Adipocyte (in vitro differentiated cells): ENCODE measurements at regions not wholly inside any gene's neighbourhood (a gene's known extent, or its start where the extent isn't known, plus 50 kb on each side); places are given as distances from the start of the nearest gene placed in this dataset.

Experiments used
- DNase-seq: peaks from one replicate; pipeline ENCODE4 v3.0.0-alpha.2; 2015; ENCODE audit warnings: low read depth
- H3K27me3 ChIP-seq: replicated peaks from 2 replicates; pipeline ENCODE4 v1.7.0; 2013; ENCODE audit warnings: mild to moderate bottlenecking, low read length, moderate library complexity; ENCODE audit not compliant: control insufficient read depth, insufficient read depth
- H3K36me3 ChIP-seq: 2 replicates; pipeline ENCODE4 v1.7.0; 2013; ENCODE audit warnings: low read length, mild to moderate bottlenecking, moderate library complexity; ENCODE audit not compliant: control insufficient read depth, insufficient read depth, severe bottlenecking
- H3K4me1 ChIP-seq: 2 replicates; pipeline ENCODE4 v1.7.0; 2013; ENCODE audit warnings: mild to moderate bottlenecking, low read length, moderate library complexity; ENCODE audit not compliant: control insufficient read depth, insufficient read depth
- H3K4me3 ChIP-seq: 2 replicates; pipeline ENCODE4 v1.7.0; 2013; ENCODE audit warnings: mild to moderate bottlenecking, low read length, moderate library complexity
- H3K9ac ChIP-seq: 2 replicates; pipeline ENCODE4 v1.7.0; 2013; ENCODE audit warnings: mild to moderate bottlenecking, low read length, moderate library complexity
- H3K9me3 ChIP-seq: 2 replicates; pipeline ENCODE4 v1.7.0; 2013; ENCODE audit warnings: mild to moderate bottlenecking, low read length, moderate library complexity; ENCODE audit not compliant: control insufficient read depth

- Histone ChIP-seq H3K4me1 (peaks cover 32% of the 10 kb centered on the region), H3K9ac (no peak overlapping the region), H3K4me3 (no peak overlapping the region), H3K9me3 (no peaks in the 10 kb centered on the region), H3K27me3 (no peaks in the 10 kb centered on the region), H3K36me3 (no peaks in the 10 kb centered on the region)
- no peak for DNase-seq
These were observed 294.8 kb upstream of the C2CD4B start for GRCh38 chr15:62459875-62460274.

- H3K4me3 ChIP-seq, result no peak overlapping the region
- no peak for DNase-seq
- H3K9ac ChIP-seq, result peak overlapping the region; percentile 33
- H3K4me1 ChIP-seq, result peaks cover 37% of the 10 kb centered on the region
- H3K36me3 ChIP-seq, result no peaks in the 10 kb centered on the region
- no peaks in the 10 kb centered on the region for H3K27me3 ChIP-seq
- H3K9me3 ChIP-seq, result no peaks in the 10 kb centered on the region
These were observed 297.2 kb upstream of the C2CD4B start for GRCh38 chr15:62462268-62462667.

- Histone ChIP-seq H3K9ac (peak overlapping the region; percentile 33), H3K4me1 (peaks cover 41% of the 10 kb centered on the region), H3K36me3 (no peaks in the 10 kb centered on the region), H3K27me3 (no peaks in the 10 kb centered on the region), H3K4me3 (no peak overlapping the region), H3K9me3 (no peaks in the 10 kb centered on the region)
- DNase-seq, result no peak
These were observed 297.6 kb upstream of the C2CD4B start for GRCh38 chr15:62462721-62463120.

DNA sequence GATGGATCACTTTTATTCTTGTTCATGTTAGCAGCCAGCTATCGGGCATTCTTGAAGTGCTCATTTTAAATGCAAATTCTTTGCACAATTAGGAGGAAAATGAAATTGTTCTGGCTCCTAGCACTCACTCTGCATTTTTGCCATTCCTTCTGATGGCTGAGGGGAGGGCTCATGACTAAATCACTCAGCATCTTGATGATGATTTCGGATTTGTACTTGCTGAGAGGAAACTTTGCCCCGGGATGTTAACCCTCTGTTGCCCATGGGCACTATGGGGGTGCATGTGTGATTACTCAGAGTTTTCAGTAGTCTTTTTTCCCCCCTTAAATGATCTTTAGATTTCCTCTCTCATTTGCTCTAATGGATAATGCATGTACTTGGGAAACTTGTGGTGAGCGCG lies 299.6 kb upstream of the C2CD4B start:
- H3K9ac ChIP-seq, result peak overlapping the region; percentile 74
- H3K4me1 ChIP-seq, result peaks cover 57% of the 10 kb centered on the region
- peak; percentile 82 for DNase-seq
- H3K27me3 ChIP-seq, result no peaks in the 10 kb centered on the region
- no peaks in the 10 kb centered on the region for H3K36me3 ChIP-seq
- peak overlapping the region; percentile 12 for H3K4me3 ChIP-seq
- no peaks in the 10 kb centered on the region for H3K9me3 ChIP-seq

DNA sequence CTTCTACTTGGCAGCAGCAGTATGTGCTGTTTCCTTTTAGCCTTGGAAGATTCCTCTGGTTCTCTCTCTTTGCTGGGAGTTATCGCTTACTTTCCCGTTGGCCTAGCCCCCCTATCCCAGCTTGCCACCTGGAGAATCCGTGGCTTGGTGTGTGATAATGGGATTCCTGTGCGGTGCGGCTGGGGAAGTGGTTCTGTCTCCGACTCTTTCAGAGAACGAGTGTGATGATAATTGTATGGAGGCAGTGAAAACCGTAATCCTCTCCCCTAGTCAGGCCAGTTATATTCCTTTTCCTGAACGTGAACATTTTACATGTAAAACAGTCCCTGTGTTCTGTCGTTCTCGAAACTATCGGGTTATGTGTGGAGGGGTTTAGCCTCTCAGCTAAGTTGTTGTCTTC lies 300.1 kb upstream of the C2CD4B start:
- peak overlapping the region; percentile 12 for H3K4me3 ChIP-seq
- DNase-seq, result no peak
- H3K9me3 ChIP-seq, result no peaks in the 10 kb centered on the region
- H3K36me3 ChIP-seq, result no peaks in the 10 kb centered on the region
- H3K4me1 ChIP-seq, result peaks cover 61% of the 10 kb centered on the region
- peak overlapping the region; percentile 74 for H3K9ac ChIP-seq
- H3K27me3 ChIP-seq, result no peaks in the 10 kb centered on the region

DNA sequence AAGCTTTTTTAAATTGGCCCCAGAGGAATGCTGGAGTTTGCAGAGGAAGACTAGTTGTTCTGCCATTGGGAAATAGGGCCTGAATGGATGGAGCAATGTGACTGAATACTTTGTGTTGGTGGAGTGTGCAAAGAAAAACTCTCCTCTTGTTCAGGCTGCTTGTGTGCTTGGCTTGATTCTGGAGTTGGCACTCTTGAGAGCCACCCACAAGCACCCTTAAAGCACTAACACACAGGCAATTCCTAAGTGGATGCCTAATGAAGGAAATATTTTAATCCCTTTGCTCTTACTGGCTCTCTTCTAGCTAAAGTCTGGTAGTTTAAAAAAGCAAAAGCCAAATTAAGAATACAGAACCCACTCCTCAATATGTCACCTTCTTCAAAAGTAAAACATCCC lies 304.4 kb upstream of the C2CD4B start:
- Histone ChIP-seq H3K4me1 (peaks cover 92% of the 10 kb centered on the region), H3K9me3 (no peaks in the 10 kb centered on the region), H3K4me3 (peak overlapping the region; percentile 60), H3K36me3 (no peaks in the 10 kb centered on the region), H3K9ac (peak overlapping the region; percentile 83), H3K27me3 (no peaks in the 10 kb centered on the region)
- peak; percentile 73 for DNase-seq

DNA sequence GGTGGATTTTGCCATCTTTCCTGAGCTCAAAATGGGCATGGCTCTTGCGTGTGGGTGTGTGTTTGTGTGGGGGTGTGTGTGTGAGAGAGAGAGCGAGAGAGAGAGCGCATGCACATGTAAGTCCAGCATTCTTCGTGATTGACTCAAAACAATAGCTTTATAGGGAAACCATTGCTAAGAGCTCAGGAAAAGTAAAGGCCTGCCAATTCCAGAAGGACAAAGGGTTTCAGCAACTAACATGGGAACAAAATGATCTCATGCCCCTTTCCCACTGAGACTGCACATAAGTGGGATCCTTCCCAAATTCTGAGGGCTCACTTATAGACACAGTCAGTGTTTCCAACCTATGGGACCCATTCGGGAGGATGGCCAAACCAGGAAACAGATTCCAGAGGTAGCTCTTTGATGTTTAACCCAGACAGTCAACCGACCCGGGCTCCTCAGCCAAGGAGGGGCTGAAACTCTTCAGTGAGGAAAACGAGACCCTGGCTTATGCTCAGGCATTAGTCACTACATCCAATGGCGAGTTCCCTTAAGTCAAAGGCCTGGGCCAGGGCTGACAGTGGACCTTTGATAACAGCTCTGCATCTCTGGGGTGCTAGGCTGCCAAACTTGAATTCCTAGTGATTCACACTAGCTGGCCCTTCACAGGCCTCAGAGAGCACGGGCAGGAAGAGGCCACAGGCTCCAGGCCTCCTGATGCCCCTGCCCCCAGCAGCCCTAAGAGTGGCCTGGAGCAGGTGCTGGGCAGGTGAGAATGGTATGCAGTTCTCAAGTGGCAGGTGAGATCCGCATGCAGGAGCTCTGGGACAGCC lies 305.0 kb upstream of the C2CD4B start:
- peak; percentile 78 for DNase-seq
- H3K4me1 ChIP-seq, result peaks cover 95% of the 10 kb centered on the region
- H3K36me3 ChIP-seq, result no peaks in the 10 kb centered on the region
- no peaks in the 10 kb centered on the region for H3K27me3 ChIP-seq
- H3K4me3 ChIP-seq, result peak overlapping the region; percentile 60
- no peaks in the 10 kb centered on the region for H3K9me3 ChIP-seq
- peak overlapping the region; percentile 83 for H3K9ac ChIP-seq

- H3K4me1 ChIP-seq, result peaks cover 81% of the 10 kb centered on the region
- H3K27me3 ChIP-seq, result no peaks in the 10 kb centered on the region
- H3K4me3 ChIP-seq, result peak overlapping the region; percentile 41
- H3K9me3 ChIP-seq, result no peaks in the 10 kb centered on the region
- H3K36me3 ChIP-seq, result peaks cover 10% of the 10 kb centered on the region
- peak overlapping the region; percentile 74 for H3K9ac ChIP-seq
- DNase-seq, result no peak
These were observed 307.7 kb upstream of the C2CD4B start for GRCh38 chr15:62472616-62473299.

DNA sequence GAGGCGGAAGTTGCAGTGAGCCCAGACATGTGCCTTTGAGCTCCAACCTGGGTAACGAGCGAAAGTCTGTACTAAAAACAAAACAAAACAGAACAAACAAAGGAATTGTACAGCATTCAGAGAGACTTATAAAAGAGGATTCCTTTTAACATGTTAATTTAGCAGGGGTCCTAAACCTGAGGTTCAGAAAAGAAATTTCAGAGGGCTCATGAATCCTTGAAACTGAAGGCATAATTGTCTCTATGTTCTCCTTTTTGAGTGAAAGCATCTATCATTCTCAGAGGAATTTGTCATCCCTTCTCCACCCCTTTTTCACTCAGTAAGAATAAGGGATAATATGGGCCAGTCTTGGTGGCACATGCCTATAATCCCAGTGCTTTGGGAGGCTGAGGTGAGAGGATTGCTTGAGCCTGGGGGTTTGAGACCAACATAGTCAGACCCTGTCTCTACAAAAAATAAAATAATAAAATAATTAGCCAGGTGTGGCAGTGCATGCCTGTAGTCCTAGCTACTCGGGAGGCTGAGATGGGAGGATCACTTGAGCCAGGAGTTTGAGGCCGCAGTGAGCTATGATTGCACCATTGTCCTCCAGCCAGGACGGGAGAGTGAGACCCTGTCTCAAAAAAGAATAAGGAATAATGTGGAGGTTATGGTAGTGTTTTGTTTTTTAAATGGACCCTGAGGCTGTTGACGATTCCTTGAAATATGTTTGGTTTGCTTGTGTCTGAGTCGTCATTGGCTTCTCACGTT lies 309.1 kb upstream of the C2CD4B start:
- peaks cover 70% of the 10 kb centered on the region for H3K4me1 ChIP-seq
- H3K36me3 ChIP-seq, result peaks cover 10% of the 10 kb centered on the region
- H3K4me3 ChIP-seq, result no peak overlapping the region
- H3K9ac ChIP-seq, result peak overlapping the region; percentile 62
- H3K27me3 ChIP-seq, result no peaks in the 10 kb centered on the region
- H3K9me3 ChIP-seq, result no peaks in the 10 kb centered on the region
- DNase-seq, result no peak

GRCh38 chr15:62474771-62475124 lies 309.7 kb upstream of the C2CD4B start:
- DNase-seq, result no peak
- H3K36me3 ChIP-seq, result peaks cover 10% of the 10 kb centered on the region
- peaks cover 65% of the 10 kb centered on the region for H3K4me1 ChIP-seq
- H3K9me3 ChIP-seq, result no peaks in the 10 kb centered on the region
- peak overlapping the region; percentile 62 for H3K9ac ChIP-seq
- no peaks in the 10 kb centered on the region for H3K27me3 ChIP-seq
- peak overlapping the region; percentile 31 for H3K4me3 ChIP-seq

- H3K4me1 ChIP-seq, result peaks cover 57% of the 10 kb centered on the region
- no peak for DNase-seq
- peaks cover 10% of the 10 kb centered on the region for H3K36me3 ChIP-seq
- H3K27me3 ChIP-seq, result no peaks in the 10 kb centered on the region
- no peaks in the 10 kb centered on the region for H3K9me3 ChIP-seq
- H3K9ac ChIP-seq, result peak overlapping the region; percentile 62
- H3K4me3 ChIP-seq, result peak overlapping the region; percentile 31
These were observed 310.5 kb upstream of the C2CD4B start for GRCh38 chr15:62475591-62475990.
